Smooth muscle cell (in vitro differentiated cells): ENCODE measurements at regions not wholly inside any gene's neighbourhood (a gene's known extent, or its start where the extent isn't known, plus 50 kb on each side); places are given as distances from the start of the nearest gene placed in this dataset.

Experiments used
- DNase-seq: peaks from one replicate; lab custom pipeline; 2025; ENCODE audit not compliant: unreplicated experiment; lab: John Stamatoyannopoulos, UW
- H2AFZ ChIP-seq: fragments of 200-600 bp; sonication (generic); 2 replicates; pipeline ENCODE4 v1.6.0; 2016; ENCODE audit warnings: antibody characterized with exemption, low read depth, mild to moderate bottlenecking
- H3F3A ChIP-seq: fragments of 200-600 bp; sonication (generic); 2 replicates; pipeline ENCODE4 v1.6.0; 2017; ENCODE audit warnings: antibody characterized with exemption, low read depth
- H3K27ac ChIP-seq: fragments of 200-600 bp; sonication (generic); 2 replicates; pipeline ENCODE4 v1.5.1; 2016; ENCODE audit warnings: low read depth, mild to moderate bottlenecking
- H3K27me3 ChIP-seq: fragments of 200-600 bp; sonication (generic); 2 replicates; pipeline ENCODE4 v1.6.1; 2016; ENCODE audit warnings: low read depth, mild to moderate bottlenecking
- H3K36me3 ChIP-seq: fragments of 200-600 bp; sonication (generic); 2 replicates; pipeline ENCODE4 v1.5.1; 2016; ENCODE audit warnings: low read depth
- H3K4me1 ChIP-seq: fragments of 200-600 bp; sonication (generic); 2 replicates; pipeline ENCODE4 v1.5.1; 2016; ENCODE audit warnings: low read depth
- H3K4me2 ChIP-seq: fragments of 200-600 bp; sonication (generic); 2 replicates; pipeline ENCODE4 v1.6.0; 2016; ENCODE audit warnings: mild to moderate bottlenecking
- H3K4me3 ChIP-seq: fragments of 200-600 bp; sonication (generic); 2 replicates; pipeline ENCODE4 v1.5.1; 2016; ENCODE audit warnings: mild to moderate bottlenecking
- H3K79me2 ChIP-seq: fragments of 200-600 bp; sonication (generic); 2 replicates; pipeline ENCODE4 v1.6.0; 2016; ENCODE audit warnings: low read depth, mild to moderate bottlenecking
- H3K9ac ChIP-seq: fragments of 200-600 bp; sonication (generic); 2 replicates; pipeline ENCODE4 v1.6.0; 2016; ENCODE audit warnings: low read depth
- H3K9me3 ChIP-seq: fragments of 200-600 bp; sonication (generic); replicated peaks from 2 replicates; pipeline ENCODE4 v1.5.1; 2016; ENCODE audit warnings: low read depth
- H4K20me1 ChIP-seq: fragments of 200-600 bp; sonication (generic); 2 replicates; pipeline ENCODE4 v1.6.0; 2016; ENCODE audit warnings: low read depth
- CTCF ChIP-seq: fragments of 200-600 bp; sonication (generic); IDR thresholded peaks from 2 replicates; pipeline ENCODE4 v1.5.1; 2017; ENCODE audit warnings: borderline replicate concordance, mild to moderate bottlenecking, antibody characterized with exemption; ENCODE audit not compliant: insufficient read depth, poor library complexity, severe bottlenecking
- WGBS: methylation state at CpG from one replicate; pipeline ENCODE4 v1.1.7; 2016; ENCODE audit warnings: low lambda C conversion rate; 5-methylcytosine and 5-hydroxymethylcytosine counted together

- H3K79me2 ChIP-seq = no peaks in the 10 kb centered on the region
- 65% methylated on average over 2 of the region's 2 CpGs for WGBS
- H3K4me3 ChIP-seq = no peak overlapping the region
- H3K4me1 ChIP-seq = no peaks in the 10 kb centered on the region
- no peak overlapping the region for H3K27ac ChIP-seq
- H3K36me3 ChIP-seq = no peaks in the 10 kb centered on the region
- DNase-seq = no peak
- TF ChIP-seq CTCF = no peak
- H3F3A ChIP-seq = no peaks in the 10 kb centered on the region
- H3K9ac ChIP-seq = no peak overlapping the region
- H4K20me1 ChIP-seq = no peaks in the 10 kb centered on the region
- no peaks in the 10 kb centered on the region for H3K27me3 ChIP-seq
- no peak overlapping the region for H3K4me2 ChIP-seq
- H2AFZ ChIP-seq = no peak overlapping the region
- H3K9me3 ChIP-seq = no peaks in the 10 kb centered on the region
Measured at GRCh38 chr14:42944284-42944683, 1337.6 kb downstream of the LRFN5 start.

DNA sequence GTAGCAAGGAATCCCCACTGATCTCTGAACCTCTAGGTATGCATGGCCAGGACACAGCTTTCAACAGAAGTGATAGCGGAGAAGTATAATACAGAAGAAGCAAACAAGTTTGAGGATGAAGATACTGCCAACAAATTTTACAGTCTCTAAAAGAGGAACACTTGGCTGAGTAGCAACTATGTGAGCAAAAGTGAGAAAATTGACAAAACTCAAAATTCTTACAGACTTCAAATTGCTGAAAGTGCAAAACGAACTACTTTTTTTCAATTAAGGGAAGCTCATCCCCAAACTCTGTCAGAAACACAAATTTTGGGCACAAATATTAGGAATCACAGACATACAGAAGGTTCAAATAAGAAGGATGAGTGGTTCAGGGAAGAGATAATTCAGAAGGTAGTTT lies 1324.6 kb downstream of the LRFN5 start:
- Histone ChIP-seq H3K9ac (no peak overlapping the region), H3K4me3 (no peak overlapping the region), H3K9me3 (no peaks in the 10 kb centered on the region), H3K27me3 (no peaks in the 10 kb centered on the region), H3K27ac (no peak overlapping the region), H3K36me3 (no peaks in the 10 kb centered on the region), H2AFZ (no peak overlapping the region), H4K20me1 (no peaks in the 10 kb centered on the region), H3K79me2 (no peaks in the 10 kb centered on the region), H3K4me1 (no peaks in the 10 kb centered on the region), H3F3A (no peaks in the 10 kb centered on the region), H3K4me2 (no peak overlapping the region)
- DNase-seq = no peak
- WGBS = 88% methylated on average over 2 of the region's 2 CpGs
- no peak for TF ChIP-seq CTCF

- Histone ChIP-seq H4K20me1 (no peaks in the 10 kb centered on the region), H3K79me2 (no peaks in the 10 kb centered on the region), H3K4me2 (no peak overlapping the region), H3K27me3 (no peaks in the 10 kb centered on the region), H3K9ac (no peak overlapping the region), H3K4me1 (no peaks in the 10 kb centered on the region), H3F3A (no peaks in the 10 kb centered on the region), H3K27ac (no peak overlapping the region), H3K4me3 (no peak overlapping the region), H3K9me3 (no peaks in the 10 kb centered on the region), H3K36me3 (no peaks in the 10 kb centered on the region), H2AFZ (no peak overlapping the region)
- WGBS = 86% methylated on average over 5 of the region's 5 CpGs
- TF ChIP-seq CTCF = no peak
- DNase-seq = no peak
Measured at GRCh38 chr14:42929806-42930480, 1323.3 kb downstream of the LRFN5 start.

DNA sequence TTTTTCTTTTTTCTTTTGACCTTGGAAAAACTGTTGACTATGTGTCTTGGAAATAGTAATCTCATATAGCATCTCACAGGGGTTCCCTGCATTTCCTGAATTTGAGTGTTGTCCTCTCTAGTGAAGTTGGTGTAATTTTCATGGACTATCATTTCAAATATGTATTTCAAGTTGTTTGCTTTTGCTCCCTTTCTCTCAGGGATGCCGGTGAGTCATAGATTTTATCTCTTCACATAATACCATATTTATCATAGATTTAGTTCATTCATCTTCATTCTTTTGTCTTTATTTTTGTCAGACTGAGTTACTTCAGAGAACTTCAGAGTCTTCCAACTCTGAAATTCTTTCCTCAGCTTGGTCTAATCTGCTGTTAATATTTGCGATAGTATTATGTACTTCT lies 1320.6 kb downstream of the LRFN5 start:
- 95% methylated on average over 2 of the region's 2 CpGs for WGBS
- no peaks in the 10 kb centered on the region for H3K79me2 ChIP-seq
- H3K4me3 ChIP-seq = no peak overlapping the region
- no peaks in the 10 kb centered on the region for H3K9me3 ChIP-seq
- no peak for DNase-seq
- no peak overlapping the region for H3K4me2 ChIP-seq
- H3K36me3 ChIP-seq = no peaks in the 10 kb centered on the region
- H3F3A ChIP-seq = no peaks in the 10 kb centered on the region
- no peak overlapping the region for H3K27ac ChIP-seq
- H3K9ac ChIP-seq = no peak overlapping the region
- TF ChIP-seq CTCF = no peak
- H3K4me1 ChIP-seq = no peaks in the 10 kb centered on the region
- no peaks in the 10 kb centered on the region for H3K27me3 ChIP-seq
- H2AFZ ChIP-seq = no peak overlapping the region
- H4K20me1 ChIP-seq = no peaks in the 10 kb centered on the region
